Gastrocnemius medialis (tissue), 4 donors: ENCODE measurements at regions not wholly inside any gene's neighbourhood (a gene's known extent, or its start where the extent isn't known, plus 50 kb on each side); places are given as distances from the start of the nearest gene placed in this dataset.

Experiments
- CTCF ChIP-seq, 5 experiments: fragments of 450-650 bp in 3 of 5; fragments of 200-600 bp in 2 of 5; sonication (generic) in 2 of 5; IDR thresholded peaks in 4 of 5; conservative IDR thresholded peaks in 1 of 5; 1 replicate in 4 of 5; 2 replicates in 1 of 5; pipeline ENCODE4 v1.5.1; 2016 to 2019; ENCODE audit warnings: antibody characterized with exemption in 5 of 5, mild to moderate bottlenecking in 3 of 5, moderate library complexity in 3 of 5
- POLR2A ChIP-seq, 2 donors: fragments of 450-650 bp; IDR thresholded peaks; one replicate each; pipeline ENCODE4 v1.6.1; 2017; ENCODE audit warnings: antibody characterized with exemption in 2 of 2, mild to moderate bottlenecking in 2 of 2, moderate library complexity in 2 of 2

GRCh38 chr3:150194513-150194912, 213.6 kb upstream of the TSC22D2 start:
- TF ChIP-seq CTCF (IDR thresholded peaks at IDR 0.05 in 4 of 5, conservative IDR thresholded peaks at IDR 0.05 in 1 of 5) (no peak), POLR2A (IDR thresholded peaks at IDR 0.05) (no peak)
